Kidney epithelial cell (primary cell): ENCODE measurements at regions not wholly inside any gene's neighbourhood (a gene's known extent, or its start where the extent isn't known, plus 50 kb on each side); places are given as distances from the start of the nearest gene placed in this dataset.

Experiments used
- DNase-seq: peaks from one replicate; pipeline ENCODE4 v3.0.0-alpha.2; 2010; ENCODE audit warnings: low read depth
- H3K27me3 ChIP-seq: 2 replicates; pipeline ENCODE4 v1.6.0; 2011; ENCODE audit warnings: low read length; ENCODE audit not compliant: control insufficient read depth, insufficient read depth
- H3K36me3 ChIP-seq: 2 replicates; pipeline ENCODE4 v1.5.1; 2011; ENCODE audit warnings: low read length; ENCODE audit not compliant: control insufficient read depth, insufficient read depth
- H3K4me3 ChIP-seq: 2 replicates; pipeline ENCODE4 v1.5.1; 2011; ENCODE audit warnings: low read depth, mild to moderate bottlenecking, control low read depth, low read length
- CTCF ChIP-seq: IDR thresholded peaks from 2 replicates; pipeline ENCODE4 v1.5.1; 2011; ENCODE audit warnings: mild to moderate bottlenecking, moderate library complexity, low read length, control low read depth, inconsistent platforms; ENCODE audit not compliant: insufficient read depth, poor library complexity, severe bottlenecking

GRCh38 chr2:76506538-76506937, 795.8 kb upstream of the GCFC2 start:
- Histone ChIP-seq H3K27me3 (no peaks in the 10 kb centered on the region), H3K4me3 (no peak overlapping the region), H3K36me3 (no peaks in the 10 kb centered on the region)
- no peak for DNase-seq
- TF ChIP-seq CTCF = no peak

- no peak for DNase-seq
- H3K27me3 ChIP-seq = no peaks in the 10 kb centered on the region
- H3K4me3 ChIP-seq = no peak overlapping the region
- no peaks in the 10 kb centered on the region for H3K36me3 ChIP-seq
- no peak for TF ChIP-seq CTCF
Measured at GRCh38 chr2:76501641-76502040, 790.9 kb upstream of the GCFC2 start.

GRCh38 chr2:76498360-76498759, 787.6 kb upstream of the GCFC2 start:
- Histone ChIP-seq H3K4me3 (no peak overlapping the region), H3K27me3 (no peaks in the 10 kb centered on the region), H3K36me3 (no peaks in the 10 kb centered on the region)
- no peak for DNase-seq
- no peak for TF ChIP-seq CTCF

- DNase-seq = no peak
- no peak for TF ChIP-seq CTCF
- Histone ChIP-seq H3K4me3 (no peak overlapping the region), H3K36me3 (no peaks in the 10 kb centered on the region), H3K27me3 (no peaks in the 10 kb centered on the region)
Measured at GRCh38 chr2:76491503-76491902, 780.8 kb upstream of the GCFC2 start.

GRCh38 chr2:76478266-76479035, 767.7 kb upstream of the GCFC2 start:
- no peaks in the 10 kb centered on the region for H3K27me3 ChIP-seq
- H3K36me3 ChIP-seq = no peaks in the 10 kb centered on the region
- no peak for TF ChIP-seq CTCF
- no peak for DNase-seq
- no peak overlapping the region for H3K4me3 ChIP-seq

GRCh38 chr2:76472946-76473345, 762.2 kb upstream of the GCFC2 start:
- no peak for DNase-seq
- TF ChIP-seq CTCF = no peak
- Histone ChIP-seq H3K4me3 (no peak overlapping the region), H3K36me3 (no peaks in the 10 kb centered on the region), H3K27me3 (no peaks in the 10 kb centered on the region)
